A673 (cell line): ENCODE measurements at regions not wholly inside any gene's neighbourhood (a gene's known extent, or its start where the extent isn't known, plus 50 kb on each side); places are given as distances from the start of the nearest gene placed in this dataset.

Experiments
- BruUV-seq: library from RNA; stranded (reverse); fragments of 400-500 nt; replicated peaks from 2 replicates; lab custom pipeline; 2021; lab: Mats Ljungman, UMichigan
- CTCF ChIA-PET: fragments of 300-600 bp; sonication (Branson Sonifier 250); formaldehyde crosslinking; loops from one replicate; lab custom pipeline; 2022; ENCODE audit warnings: antibody characterized with exemption; lab: Charles Lee
- POLR2A ChIA-PET: fragments of 300-600 bp; sonication (Branson Sonifier 250); formaldehyde crosslinking; loops from one replicate; lab custom pipeline; 2022; ENCODE audit warnings: antibody characterized with exemption; ENCODE audit not compliant: low non-redundant PET; lab: Charles Lee
- DNase-seq: peaks from one replicate; pipeline ENCODE4 v3.0.0-alpha.2; 2015; ENCODE audit warnings: low spot score
- H3K27ac ChIP-seq: fragments of 200-600 bp; sonication (generic); 2 replicates; pipeline ENCODE4 v1.5.1; 2016; ENCODE audit warnings: mixed run types, low read depth, mild to moderate bottlenecking, mixed read lengths, antibody characterized with exemption, low read length; ENCODE audit not compliant: poor library complexity, severe bottlenecking
- H3K27me3 ChIP-seq: fragments of 200-600 bp; sonication (generic); replicated peaks from 2 replicates; pipeline ENCODE4 v1.6.1; 2017; ENCODE audit warnings: mixed run types, low read depth, mild to moderate bottlenecking, mixed read lengths, antibody characterized with exemption, low read length; ENCODE audit not compliant: insufficient read depth, poor library complexity
- H3K36me3 ChIP-seq: fragments of 200-600 bp; sonication (generic); 2 replicates; pipeline ENCODE4 v1.6.1; 2016; ENCODE audit warnings: mixed run types, mild to moderate bottlenecking, mixed read lengths, antibody characterized with exemption, low read length; ENCODE audit not compliant: insufficient read depth, poor library complexity, severe bottlenecking
- H3K4me1 ChIP-seq: fragments of 200-600 bp; sonication (generic); 2 replicates; pipeline ENCODE4 v1.6.1; 2017; ENCODE audit warnings: mixed run types, mild to moderate bottlenecking, mixed read lengths, antibody characterized with exemption, low read length; ENCODE audit not compliant: insufficient read depth, poor library complexity, severe bottlenecking
- H3K4me3 ChIP-seq: fragments of 200-600 bp; sonication (generic); 2 replicates; pipeline ENCODE4 v1.5.1; 2016; ENCODE audit warnings: low read depth, mixed run types, mild to moderate bottlenecking, mixed read lengths, low read length; ENCODE audit not compliant: poor library complexity, severe bottlenecking
- H3K9me3 ChIP-seq: fragments of 200-600 bp; sonication (generic); 2 replicates; pipeline ENCODE4 v1.6.1; 2016; ENCODE audit warnings: mixed run types, low read depth, mild to moderate bottlenecking, mixed read lengths, antibody characterized with exemption, low read length; ENCODE audit not compliant: poor library complexity, severe bottlenecking
- EZH2 ChIP-seq: fragments of 200-600 bp; sonication (generic); IDR thresholded peaks from 2 replicates; pipeline ENCODE4 v1.6.1; 2017; ENCODE audit warnings: borderline replicate concordance, low read depth, mild to moderate bottlenecking, mixed read lengths, antibody characterized with exemption, low read length; ENCODE audit not compliant: poor library complexity, severe bottlenecking
- intact Hi-C: fragments of 100-400 bp; cut with micrococcal nuclease; formaldehyde crosslinking; loops from one replicate; pipeline ENCODE4 v1.10.0; 2022; ENCODE audit not compliant: unreplicated experiment
- TF ChIP-seq, protein P1 (sequence below): fragments of 300-800, 200-600 bp; sonication (generic); conservative IDR thresholded peaks from 2 replicates; pipeline ENCODE4 v1.5.1; 2017; ENCODE audit warnings: low read depth, mild to moderate bottlenecking, antibody characterized with exemption, low read length, moderate library complexity, mixed read lengths

DNA sequence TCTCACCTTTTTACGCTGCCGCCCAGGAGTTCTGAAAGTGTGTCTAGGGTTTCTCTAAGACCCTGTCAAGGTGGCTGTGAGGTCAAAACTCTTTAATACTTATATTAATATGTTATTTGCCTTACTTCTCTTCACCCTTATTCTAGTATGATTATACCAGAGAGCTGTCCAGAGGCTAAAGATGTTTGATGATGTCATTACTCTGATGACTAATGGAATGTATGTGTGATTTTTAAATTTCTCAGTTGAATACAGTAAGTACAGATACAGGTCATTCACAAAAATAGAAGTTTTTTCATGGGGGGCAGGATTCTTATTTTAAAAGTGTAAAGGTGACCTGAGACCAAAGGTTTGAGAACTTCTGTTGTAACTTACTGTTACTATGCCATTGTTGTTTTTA lies 150.6 kb upstream of the FOXP2 start:
- Histone ChIP-seq H3K36me3 (no peaks in the 10 kb centered on the region), H3K27ac (no peak overlapping the region), H3K4me1 (no peaks in the 10 kb centered on the region), H3K4me3 (no peak overlapping the region), H3K27me3 (no peaks in the 10 kb centered on the region), H3K9me3 (no peaks in the 10 kb centered on the region)
- no TSS peak for BruUV-seq
- DNase-seq: no peak
- CTCF ChIA-PET: no interaction called here
- intact Hi-C loops: no loop called here
- TF ChIP-seq, protein P1, sequence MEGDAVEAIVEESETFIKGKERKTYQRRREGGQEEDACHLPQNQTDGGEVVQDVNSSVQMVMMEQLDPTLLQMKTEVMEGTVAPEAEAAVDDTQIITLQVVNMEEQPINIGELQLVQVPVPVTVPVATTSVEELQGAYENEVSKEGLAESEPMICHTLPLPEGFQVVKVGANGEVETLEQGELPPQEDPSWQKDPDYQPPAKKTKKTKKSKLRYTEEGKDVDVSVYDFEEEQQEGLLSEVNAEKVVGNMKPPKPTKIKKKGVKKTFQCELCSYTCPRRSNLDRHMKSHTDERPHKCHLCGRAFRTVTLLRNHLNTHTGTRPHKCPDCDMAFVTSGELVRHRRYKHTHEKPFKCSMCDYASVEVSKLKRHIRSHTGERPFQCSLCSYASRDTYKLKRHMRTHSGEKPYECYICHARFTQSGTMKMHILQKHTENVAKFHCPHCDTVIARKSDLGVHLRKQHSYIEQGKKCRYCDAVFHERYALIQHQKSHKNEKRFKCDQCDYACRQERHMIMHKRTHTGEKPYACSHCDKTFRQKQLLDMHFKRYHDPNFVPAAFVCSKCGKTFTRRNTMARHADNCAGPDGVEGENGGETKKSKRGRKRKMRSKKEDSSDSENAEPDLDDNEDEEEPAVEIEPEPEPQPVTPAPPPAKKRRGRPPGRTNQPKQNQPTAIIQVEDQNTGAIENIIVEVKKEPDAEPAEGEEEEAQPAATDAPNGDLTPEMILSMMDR: no peak
- no peak for TF ChIP-seq EZH2
- POLR2A ChIA-PET: no interaction called here

GRCh38 chr7:114263219-114263618 lies 151.4 kb upstream of the FOXP2 start:
- POLR2A ChIA-PET: no interaction called here

DNA sequence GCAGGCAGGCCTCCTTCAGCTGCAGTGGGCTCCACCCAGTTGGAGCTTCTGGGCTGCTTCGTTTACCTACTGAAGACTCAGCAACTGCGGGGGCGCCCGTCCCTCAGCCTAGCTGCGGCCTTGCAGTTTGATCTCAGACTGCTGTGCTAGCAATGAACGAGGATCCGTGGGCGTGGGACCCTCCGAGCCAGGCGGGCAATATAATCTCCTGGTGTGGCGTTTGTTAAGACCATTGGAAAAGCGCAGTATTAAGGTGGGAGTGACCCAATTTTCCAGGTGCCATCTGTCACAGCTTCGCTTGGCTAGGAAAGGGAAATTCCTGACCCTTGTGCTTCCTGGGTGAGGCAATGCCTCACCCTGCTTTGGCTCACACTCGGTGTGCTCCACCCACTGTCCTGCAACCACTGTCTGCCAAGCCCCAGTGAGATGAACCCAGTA lies 159.2 kb upstream of the FOXP2 start:
- Histone ChIP-seq H3K9me3 (no peaks in the 10 kb centered on the region), H3K27me3 (no peaks in the 10 kb centered on the region), H3K4me1 (no peaks in the 10 kb centered on the region), H3K4me3 (no peak overlapping the region), H3K36me3 (no peaks in the 10 kb centered on the region), H3K27ac (no peak overlapping the region)
- intact Hi-C loops: no loop called here
- BruUV-seq: no TSS peak
- POLR2A ChIA-PET: no interaction called here
- TF ChIP-seq, protein P1: no peak
- no peak for TF ChIP-seq EZH2
- CTCF ChIA-PET: no interaction called here
- no peak for DNase-seq

More at GRCh38 chr7:114263219-114263618, 151.4 kb upstream of the FOXP2 start:
- no TSS peak for BruUV-seq
- CTCF ChIA-PET: no interaction called here
- no peak for DNase-seq
- TF ChIP-seq, protein P1: no peak
- TF ChIP-seq EZH2: no peak
- Histone ChIP-seq H3K4me3 (no peak overlapping the region), H3K4me1 (no peaks in the 10 kb centered on the region), H3K27ac (no peak overlapping the region), H3K27me3 (no peaks in the 10 kb centered on the region), H3K36me3 (no peaks in the 10 kb centered on the region), H3K9me3 (no peaks in the 10 kb centered on the region)
- intact Hi-C loops: no loop called here
